ENCODE measurements at regions not wholly inside any gene's neighbourhood (a gene's known extent, or its start where the extent isn't known, plus 50 kb on each side); places are given as distances from the start of the nearest gene placed in this dataset.

DNA sequence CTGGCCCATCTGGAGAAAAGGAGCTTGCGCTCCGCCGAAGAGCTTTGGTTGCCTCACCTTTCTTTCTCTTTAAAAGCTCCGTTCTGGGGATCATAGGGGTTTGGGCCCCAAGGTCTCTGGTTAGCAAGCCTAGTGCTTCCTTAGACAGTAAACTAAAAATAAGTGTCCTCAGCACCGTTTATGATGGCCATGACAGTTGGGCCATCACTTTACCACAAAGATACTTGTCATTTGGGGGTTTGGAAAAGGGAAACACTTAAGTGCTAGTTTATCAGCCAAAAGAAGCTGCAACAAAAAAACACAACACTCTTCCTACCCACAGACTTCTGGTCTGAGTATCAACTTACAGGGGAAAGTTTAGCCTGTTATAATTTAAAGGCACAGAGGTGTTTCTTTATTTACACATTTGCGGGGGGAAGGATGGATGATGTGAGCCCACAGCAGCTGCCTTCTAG, 88.4 kb upstream of the CD44 start:
- H3K23me2 ChIP-seq (ENCODE audit: low read depth, low read length), result no peaks in the 10 kb centered on the region
- no peaks in the 10 kb centered on the region for H3K27me3 ChIP-seq (replicated peaks in 1 of 4; ENCODE audit: control insufficient read depth in 3 of 4, extremely low read depth in 1 of 4, insufficient read depth in 3 of 4, low read length in 3 of 4)
- no peak overlapping the region for H3K4me3 ChIP-seq (ENCODE audit: extremely low read depth in 1 of 4, insufficient read depth in 2 of 4, low read depth in 3 of 4, low read length in 4 of 4)
- no peak overlapping the region for H3K4me2 ChIP-seq (ENCODE audit: insufficient read depth in 1 of 2, low read depth in 2 of 2, low read length in 2 of 2)
- H3K4ac ChIP-seq (replicated peaks; ENCODE audit: insufficient read length, low read depth, low read length), result no peak overlapping the region
- DNase-seq (ENCODE audit: low read depth in 1 of 2, low spot score in 2 of 2) (no peak), FAIRE-seq (no peak)
- no peak overlapping the region for H2AFZ ChIP-seq (ENCODE audit: low read length)
- H3K9me3 ChIP-seq (ENCODE audit: insufficient read depth in 2 of 2, low read depth in 1 of 2, low read length in 1 of 2), result no peaks in the 10 kb centered on the region
- no peak for TF ChIP-seq RFX5 (IDR thresholded peaks at IDR 0.05; ENCODE audit: borderline replicate concordance, low read depth, low read length)
- no peak for TF ChIP-seq POLR2AphosphoS5 (IDR thresholded peaks at IDR 0.05; ENCODE audit: low read depth, low read length)
- TF ChIP-seq POU5F1 (IDR thresholded peaks at IDR 0.05; ENCODE audit: low read depth, low read length), result no peak
- TF ChIP-seq MAFK (IDR thresholded peaks at IDR 0.05; ENCODE audit: low read depth, low read length), result no peak
- TF ChIP-seq, protein P1, sequence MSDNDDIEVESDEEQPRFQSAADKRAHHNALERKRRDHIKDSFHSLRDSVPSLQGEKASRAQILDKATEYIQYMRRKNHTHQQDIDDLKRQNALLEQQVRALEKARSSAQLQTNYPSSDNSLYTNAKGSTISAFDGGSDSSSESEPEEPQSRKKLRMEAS (IDR thresholded peaks at IDR 0.05), result no peak
- TF ChIP-seq GTF2F1 (IDR thresholded peaks at IDR 0.05; ENCODE audit: borderline replicate concordance, low read depth, low read length), result no peak
- TF ChIP-seq SRF (IDR thresholded peaks at IDR 0.05; ENCODE audit: low read depth, low read length), result no peak
- no peak for TF ChIP-seq POLR2A (IDR thresholded peaks at IDR 0.05; ENCODE audit: control extremely low read depth in 1 of 2, low read depth in 2 of 2, low read length in 2 of 2)
- TF ChIP-seq CREB1 (IDR thresholded peaks at IDR 0.05), result no peak
- TF ChIP-seq PHF8 (conservative IDR thresholded peaks at IDR 0.05; ENCODE audit: low read depth, low read length), result no peak
- no peak for TF ChIP-seq ATF3 (IDR thresholded peaks at IDR 0.05; ENCODE audit: insufficient read depth, low read depth, low read length)
- no peak for TF ChIP-seq ZNF274 (IDR thresholded peaks at IDR 0.05; ENCODE audit: borderline replicate concordance, extremely low read depth, low read length)
- TF ChIP-seq HDAC2 (IDR thresholded peaks at IDR 0.05; ENCODE audit: borderline replicate concordance in 1 of 2, low read depth in 2 of 2, low read length in 2 of 2), result no peak
- no peak for TF ChIP-seq CHD2 (IDR thresholded peaks at IDR 0.05; ENCODE audit: low read length)
- no peaks in the 10 kb centered on the region for H3K4me1 ChIP-seq (replicated peaks in 1 of 4; ENCODE audit: control insufficient read depth in 3 of 4, insufficient read depth in 4 of 4, low read length in 3 of 4)
- H4K8ac ChIP-seq (ENCODE audit: extremely low read depth, insufficient read depth, low read length), result no peak overlapping the region
- H3K79me2 ChIP-seq (ENCODE audit: control insufficient read depth in 1 of 2, insufficient read depth in 2 of 2, low read length in 2 of 2), result no peaks in the 10 kb centered on the region
- 90% methylated on average over 6 of the region's 6 CpGs; no CpG with 5 or more reads in 1 of the 2 experiments for WGBS, 2 experiments (ENCODE audit: extremely low coverage in 1 of 2, insufficient coverage in 1 of 2, insufficient read length in 1 of 2, insufficient replicate concordance in 2 of 2, low coverage in 1 of 2, low lambda C conversion rate in 2 of 2, missing lambda C conversion rate in 1 of 2)
- no peak overlapping the region for H3K56ac ChIP-seq (replicated peaks; ENCODE audit: insufficient read length, low read depth, low read length)
- H3K9ac ChIP-seq (replicated peaks in 1 of 4; ENCODE audit: extremely low read depth in 1 of 4, low read depth in 3 of 4, low read length in 3 of 4), result no peak overlapping the region
- no peak overlapping the region for H3K27ac ChIP-seq (ENCODE audit: low read depth, low read length)
- no peak overlapping the region for H2BK12ac ChIP-seq (ENCODE audit: low read depth, low read length)
- no peak overlapping the region for H3K23ac ChIP-seq (ENCODE audit: insufficient read length)
- no peak overlapping the region for H4K91ac ChIP-seq (replicated peaks; ENCODE audit: insufficient read length, low read length)
- no peak overlapping the region for H2AK5ac ChIP-seq (ENCODE audit: low read depth, low read length)
- H4K5ac ChIP-seq (ENCODE audit: insufficient read length, low read depth, low read length), result no peak overlapping the region
- ChIA-PET POLR2A (ENCODE audit: partially characterized antibody) (no interaction called here), CTCF (ENCODE audit: partially characterized antibody) (interaction anchor here (0.8 kb wide), 1 partner anchor 40 kb away, joined by 3 read pairs; no protein-coding TSS in a partner anchor)
- H2BK15ac ChIP-seq (ENCODE audit: low read length), result no peak overlapping the region
- H3K79me1 ChIP-seq (ENCODE audit: low read depth, low read length), result no peaks in the 10 kb centered on the region
- no peaks in the 10 kb centered on the region for H3K36me3 ChIP-seq (ENCODE audit: control insufficient read depth in 2 of 4, insufficient read depth in 4 of 4, low read length in 3 of 4)
- H2BK20ac ChIP-seq (ENCODE audit: low read length), result no peak overlapping the region
- H2BK120ac ChIP-seq (replicated peaks; ENCODE audit: low read depth, low read length), result no peak overlapping the region
- no peak overlapping the region for H2BK5ac ChIP-seq (ENCODE audit: low read depth, low read length)
- no peak overlapping the region for H3K14ac ChIP-seq (ENCODE audit: insufficient read length)
- H4K20me1 ChIP-seq (replicated peaks in 1 of 2; ENCODE audit: control insufficient read depth in 1 of 2, insufficient read depth in 2 of 2, low read length in 2 of 2), result no peaks in the 10 kb centered on the region
- H3K18ac ChIP-seq (ENCODE audit: extremely low read depth, low read length), result no peak overlapping the region
